NCI-H345 (cell line): ENCODE measurements at regions not wholly inside any gene's neighbourhood (a gene's known extent, or its start where the extent isn't known, plus 50 kb on each side); places are given as distances from the start of the nearest gene placed in this dataset.

Source experiments
- DNase-seq: peaks from one replicate; lab custom pipeline; 2025; lab: John Stamatoyannopoulos, UW

- DNase-seq, result no peak
These were observed 108.1 kb upstream of the CELF4 start for GRCh38 chr18:37673671-37674070.

- DNase-seq, result no peak
These were observed 107.5 kb upstream of the CELF4 start for GRCh38 chr18:37672932-37673595.

GRCh38 chr18:37672001-37672400, 106.4 kb upstream of the CELF4 start:
- DNase-seq, result no peak

- no peak for DNase-seq
These were observed 105.9 kb upstream of the CELF4 start for GRCh38 chr18:37671530-37671929.

- DNase-seq, result no peak
These were observed 105.5 kb upstream of the CELF4 start for GRCh38 chr18:37671119-37671518.

GRCh38 chr18:37669991-37670534, 104.5 kb upstream of the CELF4 start:
- DNase-seq, result no peak

- DNase-seq, result peak; percentile 72
These were observed 103.6 kb upstream of the CELF4 start for GRCh38 chr18:37668971-37669747.

GRCh38 chr18:37667836-37668235, 102.2 kb upstream of the CELF4 start:
- DNase-seq, result no peak

- DNase-seq, result no peak
These were observed 101.4 kb upstream of the CELF4 start for GRCh38 chr18:37666991-37667390.

GRCh38 chr18:37666451-37666850, 100.9 kb upstream of the CELF4 start:
- DNase-seq, result no peak

- no peak for DNase-seq
These were observed 99.7 kb upstream of the CELF4 start for GRCh38 chr18:37665346-37665745.

GRCh38 chr18:37663446-37663845, 97.8 kb upstream of the CELF4 start:
- DNase-seq, result no peak

GRCh38 chr18:37662546-37663339, 97.1 kb upstream of the CELF4 start:
- DNase-seq, result no peak

- DNase-seq, result no peak
These were observed 96.5 kb upstream of the CELF4 start for GRCh38 chr18:37662099-37662498.

- no peak for DNase-seq
These were observed 95.9 kb upstream of the CELF4 start for GRCh38 chr18:37661478-37661877.

GRCh38 chr18:37661061-37661460, 95.5 kb upstream of the CELF4 start:
- no peak for DNase-seq

- DNase-seq, result no peak
These were observed 95.1 kb upstream of the CELF4 start for GRCh38 chr18:37660658-37661057.

- no peak for DNase-seq
These were observed 94.3 kb upstream of the CELF4 start for GRCh38 chr18:37659906-37660305.

GRCh38 chr18:37658894-37659293, 93.3 kb upstream of the CELF4 start:
- no peak for DNase-seq

GRCh38 chr18:37657493-37657892, 91.9 kb upstream of the CELF4 start:
- no peak for DNase-seq

- DNase-seq, result no peak
These were observed 89.3 kb upstream of the CELF4 start for GRCh38 chr18:37654731-37655369.

- DNase-seq, result no peak
These were observed 88.4 kb upstream of the CELF4 start for GRCh38 chr18:37654034-37654433.
